Trophoblast cell (in vitro differentiated cells and primary cell): ENCODE measurements at regions not wholly inside any gene's neighbourhood (a gene's known extent, or its start where the extent isn't known, plus 50 kb on each side); places are given as distances from the start of the nearest gene placed in this dataset.

Experiments used
- DNase-seq, 2 donors: peaks; one replicate each; pipeline ENCODE4 v3.0.0-alpha.2; 2016
- H2AFZ ChIP-seq: 2 replicates; pipeline ENCODE4 v1.6.1; 2013; ENCODE audit warnings: low read length, moderate library complexity, mild to moderate bottlenecking; ENCODE audit not compliant: insufficient read depth, poor library complexity
- H2AK5ac ChIP-seq: 2 replicates; pipeline ENCODE4 v1.6.1; 2013; ENCODE audit warnings: mild to moderate bottlenecking, low read length
- H2BK120ac ChIP-seq: 2 replicates; pipeline ENCODE4 v1.6.1; 2013; ENCODE audit warnings: low read length, mild to moderate bottlenecking, moderate library complexity; ENCODE audit not compliant: insufficient read depth, poor library complexity
- H2BK12ac ChIP-seq: 2 replicates; pipeline ENCODE4 v1.6.1; 2013; ENCODE audit warnings: mild to moderate bottlenecking, low read length, moderate library complexity
- H2BK5ac ChIP-seq: 2 replicates; pipeline ENCODE4 v1.6.1; 2013; ENCODE audit warnings: low read length, low read depth, moderate library complexity, mild to moderate bottlenecking; ENCODE audit not compliant: poor library complexity
- H3K14ac ChIP-seq: 2 replicates; pipeline ENCODE4 v1.6.1; 2013; ENCODE audit warnings: mild to moderate bottlenecking, low read length
- H3K18ac ChIP-seq: 2 replicates; pipeline ENCODE4 v1.6.1; 2013; ENCODE audit warnings: mild to moderate bottlenecking, low read length
- H3K23ac ChIP-seq: 2 replicates; pipeline ENCODE4 v1.6.1; 2013; ENCODE audit warnings: low read length
- H3K27ac ChIP-seq: 2 replicates; pipeline ENCODE4 v1.5.1; 2013; ENCODE audit warnings: low read depth, mild to moderate bottlenecking, inconsistent platforms, low read length, moderate library complexity
- H3K27me3 ChIP-seq: 2 replicates; pipeline ENCODE4 v1.6.1; 2013; ENCODE audit warnings: inconsistent platforms, mild to moderate bottlenecking, low read length, moderate library complexity; ENCODE audit not compliant: insufficient read depth
- H3K36me3 ChIP-seq, 2 experiments: 1 replicate in 1 of 2; 2 replicates in 1 of 2; pipeline ENCODE4 v1.6.1; 2013; ENCODE audit warnings: low read length in 2 of 2, mild to moderate bottlenecking in 2 of 2, moderate library complexity in 1 of 2; ENCODE audit not compliant: insufficient read depth in 2 of 2, control insufficient read depth in 1 of 2
- H3K4ac ChIP-seq: 2 replicates; pipeline ENCODE4 v1.6.1; 2013; ENCODE audit warnings: low read depth, mild to moderate bottlenecking, low read length, moderate library complexity
- H3K4me1 ChIP-seq, 2 experiments: 1 replicate in 1 of 2; 2 replicates in 1 of 2; pipeline ENCODE4 v1.6.1; 2013; ENCODE audit warnings: low read length in 2 of 2, mild to moderate bottlenecking in 2 of 2, moderate library complexity in 1 of 2; ENCODE audit not compliant: insufficient read depth in 2 of 2, control insufficient read depth in 1 of 2
- H3K4me2 ChIP-seq: 2 replicates; pipeline ENCODE4 v1.6.1; 2013; ENCODE audit warnings: inconsistent platforms, mild to moderate bottlenecking, low read length, moderate library complexity
- H3K4me3 ChIP-seq: 2 replicates; pipeline ENCODE4 v1.5.1; 2013; ENCODE audit warnings: mild to moderate bottlenecking, low read depth, low read length, inconsistent platforms
- H3K79me1 ChIP-seq: one replicate; pipeline ENCODE4 v1.6.1; 2013; ENCODE audit warnings: low read length
- H3K79me2 ChIP-seq: 2 replicates; pipeline ENCODE4 v1.6.1; 2013; ENCODE audit warnings: low read length, mild to moderate bottlenecking; ENCODE audit not compliant: control insufficient read depth, insufficient read depth, poor library complexity
- H3K9ac ChIP-seq: 2 replicates; pipeline ENCODE4 v1.6.1; 2013; ENCODE audit warnings: mild to moderate bottlenecking, low read length
- H3K9me3 ChIP-seq: 2 replicates; pipeline ENCODE4 v1.6.1; 2013; ENCODE audit warnings: low read depth, mild to moderate bottlenecking, control low read depth, inconsistent platforms, low read length; ENCODE audit not compliant: insufficient read depth
- H4K12ac ChIP-seq: 2 replicates; pipeline ENCODE4 v1.6.1; 2013; ENCODE audit warnings: low read depth, mild to moderate bottlenecking, low read length, moderate library complexity
- H4K8ac ChIP-seq: 2 replicates; pipeline ENCODE4 v1.6.1; 2013; ENCODE audit warnings: low read depth, mild to moderate bottlenecking, low read length, moderate library complexity
- H4K91ac ChIP-seq: one replicate; pipeline ENCODE4 v1.6.1; 2013; ENCODE audit warnings: low read depth, mild to moderate bottlenecking, low read length, moderate library complexity
- WGBS: extraction: QIAGEN DNeasy Blood & Tissue Kit; methylation state at CpG from one replicate; pipeline ENCODE4 v1.1.7; 2013; ENCODE audit warnings: missing lambda C conversion rate; ENCODE audit not compliant: insufficient read length, insufficient coverage; ENCODE audit errors: extremely low coverage; 5-methylcytosine and 5-hydroxymethylcytosine counted together

GRCh38 chr1:162937716-162938395 is 76.9 kb upstream of the CCDC190 start:
- H2AK5ac ChIP-seq, result no peak overlapping the region
- H4K91ac ChIP-seq, result no peak overlapping the region
- H3K4me2 ChIP-seq, result no peak overlapping the region
- no CpG with 5 or more reads among the region's 5 CpGs for WGBS
- H3K4ac ChIP-seq, result no peak overlapping the region
- H3K79me1 ChIP-seq, result no peaks in the 10 kb centered on the region
- no peak overlapping the region for H3K18ac ChIP-seq
- H2BK12ac ChIP-seq, result no peak overlapping the region
- no peaks in the 10 kb centered on the region for H3K9me3 ChIP-seq
- no peaks in the 10 kb centered on the region for H3K36me3 ChIP-seq
- no peaks in the 10 kb centered on the region for H3K79me2 ChIP-seq
- DNase-seq, result peak in 1 of 2 donors; percentile 7
- no peaks in the 10 kb centered on the region for H3K27me3 ChIP-seq
- no peak overlapping the region for H2AFZ ChIP-seq
- no peak overlapping the region for H2BK120ac ChIP-seq
- H4K12ac ChIP-seq, result no peak overlapping the region
- H3K9ac ChIP-seq, result no peak overlapping the region
- no peak overlapping the region for H3K14ac ChIP-seq
- H2BK5ac ChIP-seq, result no peak overlapping the region
- H3K4me3 ChIP-seq, result no peak overlapping the region
- no peak overlapping the region for H4K8ac ChIP-seq
- peaks cover 0 to 3% of the 10 kb centered on the region in 2 experiments for H3K4me1 ChIP-seq
- no peak overlapping the region for H3K27ac ChIP-seq
- H3K23ac ChIP-seq, result no peak overlapping the region

DNA sequence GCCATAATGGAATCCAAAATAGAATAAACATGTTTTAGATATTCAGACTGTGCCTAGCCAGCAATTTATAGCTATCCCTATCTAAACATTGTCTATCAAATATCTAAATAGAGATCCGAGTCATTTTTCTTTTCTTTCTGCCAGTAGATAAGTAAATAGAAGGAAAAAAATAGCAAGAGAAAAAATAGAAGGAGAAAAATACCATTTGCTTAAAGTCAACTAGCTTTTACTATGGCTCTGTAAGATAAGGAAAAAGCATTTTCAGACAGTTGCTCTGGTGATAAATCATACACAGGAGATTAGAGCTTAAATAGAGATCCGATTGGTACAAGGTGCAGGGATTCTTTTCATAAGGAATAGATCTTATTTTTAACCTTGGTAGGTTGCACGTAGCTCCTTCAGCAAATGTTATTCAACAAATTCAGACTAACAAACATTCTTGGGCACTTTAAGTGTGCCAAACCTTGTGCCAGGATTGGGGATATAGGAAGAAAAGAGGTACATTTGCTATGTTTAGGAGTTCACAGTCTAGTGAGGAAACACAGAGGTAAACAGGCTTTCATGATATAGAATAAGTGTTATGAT is 70.1 kb upstream of the CCDC190 start:
- Histone ChIP-seq H2AFZ (no peak overlapping the region), H3K4me1 (no peaks in the 10 kb centered on the region)

GRCh38 chr1:162930532-162930931 is 69.6 kb upstream of the CCDC190 start:
- H4K12ac ChIP-seq, result no peak overlapping the region
- H3K23ac ChIP-seq, result no peak overlapping the region

More for the DNA sequence above, 70.1 kb upstream of the CCDC190 start:
- no peak overlapping the region for H2AK5ac ChIP-seq
- H3K27me3 ChIP-seq, result no peaks in the 10 kb centered on the region
- H4K8ac ChIP-seq, result no peak overlapping the region
- no peak overlapping the region for H3K9ac ChIP-seq
- no peak overlapping the region for H2BK5ac ChIP-seq
- H3K4ac ChIP-seq, result no peak overlapping the region
- H3K79me1 ChIP-seq, result no peaks in the 10 kb centered on the region
- H2BK12ac ChIP-seq, result no peak overlapping the region
- no peak overlapping the region for H3K27ac ChIP-seq
- H3K36me3 ChIP-seq, result no peaks in the 10 kb centered on the region
- no peaks in the 10 kb centered on the region for H3K9me3 ChIP-seq
- no peak overlapping the region for H3K14ac ChIP-seq
- no peak overlapping the region for H3K23ac ChIP-seq
- no peak overlapping the region for H3K4me2 ChIP-seq
- H3K79me2 ChIP-seq, result no peaks in the 10 kb centered on the region
- no peak overlapping the region for H2BK120ac ChIP-seq
- no peak overlapping the region for H4K91ac ChIP-seq
- H3K18ac ChIP-seq, result no peak overlapping the region
- no peak overlapping the region for H4K12ac ChIP-seq
- DNase-seq, result no peak
- no CpG with 5 or more reads among the region's 3 CpGs for WGBS
- no peak overlapping the region for H3K4me3 ChIP-seq

DNA sequence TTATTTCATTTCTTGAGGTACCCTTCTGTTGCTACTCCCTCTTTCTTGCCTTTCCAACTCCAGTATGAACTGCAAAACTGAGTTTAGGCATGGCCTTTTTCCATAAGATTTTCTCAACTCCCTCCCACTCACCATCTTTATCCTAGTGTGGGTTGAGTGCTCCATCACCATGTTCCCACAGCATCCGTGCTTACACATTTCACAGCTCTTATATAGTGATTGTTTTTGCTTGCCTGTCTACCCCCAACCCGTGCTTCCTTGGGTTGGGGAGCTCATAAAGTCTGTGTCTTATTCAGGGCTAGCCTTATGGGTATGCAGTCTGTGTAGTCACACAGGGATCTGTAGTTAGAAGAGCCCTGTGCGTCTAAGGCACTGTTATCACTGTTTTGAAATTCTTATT is 68.2 kb upstream of the CCDC190 start:
- no peaks in the 10 kb centered on the region for H3K79me1 ChIP-seq
- no peak overlapping the region for H3K23ac ChIP-seq
- no peak overlapping the region for H4K8ac ChIP-seq
- no peaks in the 10 kb centered on the region for H3K4me1 ChIP-seq
- no peak overlapping the region for H2BK120ac ChIP-seq
- no peak overlapping the region for H3K27ac ChIP-seq
- no peak overlapping the region for H3K4me3 ChIP-seq
- no peak overlapping the region for H4K12ac ChIP-seq
- WGBS, result no CpG with 5 or more reads among the region's 3 CpGs
- no peaks in the 10 kb centered on the region for H3K36me3 ChIP-seq
- H4K91ac ChIP-seq, result no peak overlapping the region
- H3K4ac ChIP-seq, result no peak overlapping the region
- H2AFZ ChIP-seq, result no peak overlapping the region
- no peaks in the 10 kb centered on the region for H3K9me3 ChIP-seq
- no peak overlapping the region for H2AK5ac ChIP-seq
- no peak for DNase-seq
- H2BK12ac ChIP-seq, result no peak overlapping the region
- no peak overlapping the region for H3K14ac ChIP-seq
- H3K27me3 ChIP-seq, result no peaks in the 10 kb centered on the region
- no peak overlapping the region for H3K4me2 ChIP-seq
- H2BK5ac ChIP-seq, result no peak overlapping the region
- no peak overlapping the region for H3K18ac ChIP-seq
- no peaks in the 10 kb centered on the region for H3K79me2 ChIP-seq
- no peak overlapping the region for H3K9ac ChIP-seq

More at GRCh38 chr1:162930532-162930931, 69.6 kb upstream of the CCDC190 start:
- no peak overlapping the region for H3K14ac ChIP-seq
- H2BK5ac ChIP-seq, result no peak overlapping the region
- H3K4me2 ChIP-seq, result no peak overlapping the region
- no peaks in the 10 kb centered on the region for H3K4me1 ChIP-seq
- no peak overlapping the region for H4K8ac ChIP-seq
- H3K9me3 ChIP-seq, result no peaks in the 10 kb centered on the region
- H3K4ac ChIP-seq, result no peak overlapping the region
- no peaks in the 10 kb centered on the region for H3K36me3 ChIP-seq
- H3K9ac ChIP-seq, result no peak overlapping the region
- H2AFZ ChIP-seq, result no peak overlapping the region
- H3K18ac ChIP-seq, result no peak overlapping the region
- H3K27ac ChIP-seq, result no peak overlapping the region
- no peaks in the 10 kb centered on the region for H3K79me1 ChIP-seq
- no peaks in the 10 kb centered on the region for H3K27me3 ChIP-seq
- no peak overlapping the region for H3K4me3 ChIP-seq
- no peak overlapping the region for H4K91ac ChIP-seq
- H3K79me2 ChIP-seq, result no peaks in the 10 kb centered on the region
- H2AK5ac ChIP-seq, result no peak overlapping the region
- H2BK120ac ChIP-seq, result no peak overlapping the region
- H2BK12ac ChIP-seq, result no peak overlapping the region
- DNase-seq, result no peak
